ENCODE measurements at regions not wholly inside any gene's neighbourhood (a gene's known extent, or its start where the extent isn't known, plus 50 kb on each side); places are given as distances from the start of the nearest gene placed in this dataset.

- TF ChIP-seq ZFX (IDR thresholded peaks at IDR 0.05) (no peak), CTCF (conservative IDR thresholded peaks at IDR 0.05) (no peak)
- H3K27ac ChIP-seq = no peak overlapping the region
Measured at GRCh38 chr19:5220361-5220760, 120.3 kb downstream of the PTPRS start.

- H3K27ac ChIP-seq = no peak overlapping the region
- TF ChIP-seq CTCF (conservative IDR thresholded peaks at IDR 0.05) = no peak
- no peak for TF ChIP-seq ZFX (IDR thresholded peaks at IDR 0.05)
Measured at GRCh38 chr19:5219551-5220304, 120.9 kb downstream of the PTPRS start.

DNA sequence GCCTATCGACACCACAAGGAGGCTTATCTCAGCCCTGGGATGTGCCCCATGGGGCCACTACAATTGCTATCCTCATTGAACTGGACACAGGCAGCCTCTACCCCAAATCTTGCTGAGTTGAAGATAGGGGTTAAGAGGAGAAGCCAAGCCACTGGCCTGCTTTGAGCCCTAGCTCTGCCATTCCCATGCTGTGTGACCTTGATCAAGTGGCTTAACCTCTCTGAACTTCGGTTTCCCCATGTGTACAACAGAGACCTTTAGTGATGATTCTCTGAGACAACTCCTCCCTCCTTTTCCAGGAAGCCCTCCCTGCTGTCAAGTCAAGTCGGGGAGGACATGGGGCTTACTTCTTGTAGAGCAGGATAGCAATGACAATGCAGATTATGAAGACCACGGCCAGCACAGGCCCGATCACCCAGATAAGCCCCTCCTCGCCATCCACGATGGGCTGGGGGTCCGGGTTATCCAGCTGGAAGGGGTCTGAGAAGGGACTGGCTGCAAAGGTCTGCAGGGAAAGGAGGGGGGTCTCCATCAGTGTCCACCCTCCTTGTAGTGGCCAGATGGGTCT lies 121.6 kb downstream of the PTPRS start:
- TF ChIP-seq ZFX (IDR thresholded peaks at IDR 0.05) = no peak
- no peak overlapping the region for H3K27ac ChIP-seq

- H3K27ac ChIP-seq = no peak overlapping the region
- no peak for TF ChIP-seq CTCF (conservative IDR thresholded peaks at IDR 0.05)
- TF ChIP-seq ZFX (IDR thresholded peaks at IDR 0.05) = no peak
Measured at GRCh38 chr19:5218255-5218855, 122.3 kb downstream of the PTPRS start.

DNA sequence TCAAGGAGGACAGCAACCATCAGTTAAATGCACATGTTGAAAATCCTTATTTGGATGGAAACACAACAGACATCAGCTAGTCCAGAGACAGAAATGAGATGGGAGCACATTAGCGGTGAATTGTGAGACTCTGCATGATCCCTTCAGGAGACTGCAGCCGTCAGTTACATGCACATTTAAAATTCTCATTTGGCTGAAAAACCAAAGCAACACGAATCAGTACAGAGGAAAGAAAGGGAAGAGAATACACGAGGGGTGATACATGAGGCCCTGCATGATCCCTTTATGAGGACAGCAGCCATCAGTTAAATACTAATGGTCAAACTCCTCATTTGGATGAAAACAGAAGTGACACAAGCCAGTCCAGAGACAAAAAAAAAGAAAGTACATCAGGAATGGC lies 123.4 kb downstream of the PTPRS start:
- no peak overlapping the region for H3K27ac ChIP-seq
- TF ChIP-seq ZFX (IDR thresholded peaks at IDR 0.05) (no peak), CTCF (conservative IDR thresholded peaks at IDR 0.05) (no peak)

DNA sequence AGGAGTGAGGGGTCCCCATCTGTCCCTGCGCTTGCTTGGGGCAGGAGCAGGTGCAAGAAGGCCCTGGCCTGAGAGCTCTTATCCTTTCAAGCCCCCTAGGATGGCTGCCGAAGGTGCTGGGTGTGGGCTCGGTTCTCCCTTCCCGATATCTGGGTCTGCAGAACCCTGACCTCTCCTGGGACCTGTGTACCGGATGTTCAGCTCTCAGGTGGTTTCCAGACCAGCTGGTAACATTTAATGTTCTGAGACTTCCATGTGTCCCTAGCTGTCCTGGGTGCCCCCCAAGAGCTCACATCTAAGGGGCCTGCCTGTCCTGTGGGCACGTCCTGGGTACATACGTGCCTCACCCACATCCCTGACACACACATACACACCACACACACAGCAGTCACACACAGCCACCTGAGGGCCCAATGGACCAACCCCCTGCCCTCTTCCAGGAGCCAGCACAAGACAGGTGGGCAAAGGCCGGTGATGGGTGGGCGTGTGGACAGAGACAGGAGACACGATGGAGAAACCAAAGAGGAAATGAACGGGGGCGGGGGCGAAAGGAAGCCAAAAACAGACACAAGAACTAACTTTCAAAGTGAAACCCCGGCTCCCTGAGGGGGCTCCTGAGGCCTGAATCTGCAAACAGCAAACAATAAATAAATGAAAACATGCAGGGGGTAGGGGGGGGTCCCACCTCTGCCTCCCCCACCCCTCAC lies 124.3 kb downstream of the PTPRS start:
- no peak for TF ChIP-seq ZFX (IDR thresholded peaks at IDR 0.05)
- TF ChIP-seq CTCF (conservative IDR thresholded peaks at IDR 0.05) = no peak
- no peak overlapping the region for H3K27ac ChIP-seq

- TF ChIP-seq CTCF (conservative IDR thresholded peaks at IDR 0.05) (no peak), ZFX (IDR thresholded peaks at IDR 0.05) (no peak)
- H3K27ac ChIP-seq = no peak overlapping the region
Measured at GRCh38 chr19:5215431-5215830, 125.2 kb downstream of the PTPRS start.

All from C4-2B (cell line).